Renal cortex interstitium (tissue), 11 donors: ENCODE measurements at regions not wholly inside any gene's neighbourhood (a gene's known extent, or its start where the extent isn't known, plus 50 kb on each side); places are given as distances from the start of the nearest gene placed in this dataset.
A peak's percentile ranks its signal among the peaks of the same experiment; 100 is the strongest.

Experiments
- DNase-seq, 11 donors: peaks; one replicate each; pipeline ENCODE4 v3.0.0-alpha.2; 2013; ENCODE audit warnings: low read depth in 9 of 11, low spot score in 4 of 11; ENCODE audit errors: extremely low read depth in 1 of 11

DNA sequence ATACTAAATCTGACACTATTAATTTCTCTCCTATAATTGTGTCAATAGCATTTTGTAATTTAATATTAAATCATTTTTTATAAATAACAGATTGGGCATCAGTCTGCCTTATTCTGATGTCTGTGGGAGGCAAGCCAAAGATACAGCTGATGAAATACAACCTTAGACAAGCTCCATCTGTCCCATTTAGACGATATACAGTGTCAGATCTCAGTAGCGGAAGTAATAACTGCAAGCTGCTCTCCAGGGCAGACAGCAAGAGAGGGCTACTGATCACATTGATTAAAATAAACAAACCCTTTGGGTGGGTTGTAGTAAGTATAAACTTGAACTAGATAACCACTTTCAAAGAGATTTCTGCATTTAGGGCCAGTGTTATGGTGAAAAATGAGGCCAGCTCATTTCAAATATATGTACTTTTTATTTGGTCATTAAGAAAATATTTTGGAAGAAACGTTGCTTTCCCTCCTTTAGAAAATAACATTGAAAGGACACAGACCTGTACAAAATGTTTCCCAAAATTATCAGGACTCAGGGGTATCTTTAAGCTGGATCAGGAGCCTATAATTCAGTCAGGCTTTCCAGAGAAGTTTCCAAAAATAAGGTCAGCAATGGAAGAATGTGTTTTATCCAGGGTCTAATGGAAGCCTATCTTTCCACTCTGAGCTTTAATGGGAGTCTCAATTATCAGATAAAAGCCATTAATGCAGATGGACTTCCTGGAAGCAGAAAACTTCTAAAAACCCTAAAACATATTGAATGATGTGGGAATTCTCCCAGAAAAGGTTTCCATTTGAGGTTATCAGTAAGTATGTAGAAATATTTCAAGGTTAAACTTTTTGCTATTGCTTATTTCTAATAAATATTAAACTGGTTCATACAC is 1028.8 kb upstream of the IGFBP7 start:
- peak in 5 of 11 donors; percentile 5 to 15 (median 10) for DNase-seq

DNA sequence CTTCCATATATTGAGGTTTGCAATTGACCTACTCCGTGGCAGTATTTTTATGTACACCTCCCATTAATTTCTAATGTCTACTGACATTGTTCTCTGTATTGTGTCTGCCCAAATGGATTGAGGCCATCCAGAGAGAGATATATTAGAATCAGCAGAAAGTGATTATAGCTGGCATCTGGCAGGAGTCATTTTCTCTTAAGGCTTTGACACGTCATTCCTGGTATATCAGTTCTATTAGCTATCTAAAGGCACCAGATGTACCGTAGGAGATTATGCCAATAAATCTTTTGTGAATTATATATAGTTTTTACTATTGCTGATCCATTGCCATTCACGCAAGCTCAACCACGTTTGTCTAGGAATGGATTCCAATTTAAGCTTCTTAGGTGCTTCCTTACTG is 1026.4 kb upstream of the IGFBP7 start:
- no peak for DNase-seq

DNA sequence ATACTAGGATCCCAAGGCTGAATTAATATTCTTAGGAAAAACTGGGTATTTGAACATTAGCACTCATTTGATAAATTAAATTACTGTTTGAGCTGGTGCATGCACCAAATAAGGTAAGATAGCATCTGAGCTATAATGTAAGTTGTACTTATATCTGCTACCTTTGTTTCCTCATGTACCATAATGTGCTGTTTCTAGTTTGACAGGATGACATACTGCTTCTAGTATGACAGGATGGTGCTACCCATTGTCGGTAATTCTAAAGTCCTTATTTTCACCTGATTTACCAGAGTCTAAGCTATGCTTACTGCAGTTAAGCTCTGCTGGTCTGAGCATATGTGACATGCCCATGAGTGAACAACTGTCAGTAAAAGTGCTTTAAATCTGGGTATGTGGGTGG is 1017.5 kb upstream of the IGFBP7 start:
- DNase-seq, result no peak

DNA sequence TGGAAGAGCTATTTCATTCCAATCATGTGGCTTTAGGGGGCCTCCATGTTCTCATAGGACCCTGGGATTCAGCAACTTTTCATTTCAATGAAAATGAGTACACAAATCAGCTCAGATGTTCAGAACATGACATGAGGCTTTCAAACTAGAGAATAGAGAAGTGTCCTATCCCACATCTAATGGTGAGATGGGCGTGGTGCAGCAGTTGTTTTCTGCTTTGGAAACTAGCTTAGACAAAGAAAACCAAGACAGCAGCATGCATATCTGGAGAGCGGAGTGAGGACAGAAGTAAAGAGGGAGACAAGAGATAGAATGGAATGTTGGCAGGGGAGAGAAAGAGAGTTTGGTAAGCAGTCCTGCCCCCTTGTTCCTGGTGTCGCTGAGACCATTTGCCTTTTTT is 1009.1 kb upstream of the IGFBP7 start:
- DNase-seq, result no peak

DNA sequence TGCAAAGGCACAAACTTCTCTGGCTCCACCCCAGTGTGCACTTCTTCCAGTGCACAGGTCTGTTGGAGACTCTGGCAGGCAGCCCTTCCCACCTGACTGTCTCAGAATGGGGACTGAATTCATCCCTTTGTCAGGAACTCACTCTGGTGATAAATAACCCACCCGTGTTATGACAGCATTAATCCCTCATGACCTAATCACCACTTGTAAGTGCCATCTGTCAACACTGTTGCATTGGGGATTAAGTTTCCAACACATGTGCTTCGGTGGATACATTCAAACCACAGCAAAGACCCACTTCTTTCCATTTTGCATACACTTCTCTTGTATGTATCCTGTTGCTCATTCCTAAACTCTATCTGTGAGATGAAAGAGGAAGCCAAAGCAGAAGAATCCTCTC is 1002.9 kb upstream of the IGFBP7 start:
- DNase-seq, result no peak

DNA sequence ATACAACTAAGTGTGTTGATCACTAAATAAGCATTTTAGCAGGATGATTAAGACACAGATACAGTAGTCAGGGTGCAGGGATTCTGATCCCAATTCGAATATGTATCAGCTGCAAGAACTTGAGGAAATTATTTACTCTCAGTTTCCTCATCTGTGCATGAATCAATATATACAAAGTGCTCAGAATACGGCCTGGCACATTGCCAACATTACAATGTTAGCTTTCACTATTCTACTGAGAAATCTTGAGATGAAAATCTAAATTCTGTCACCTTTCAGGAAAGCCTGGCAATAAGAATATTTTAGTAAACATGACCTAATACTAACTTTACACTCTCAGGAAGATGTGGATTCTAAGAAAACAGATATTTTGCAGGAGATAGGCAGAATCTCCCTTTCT is 1001.6 kb upstream of the IGFBP7 start:
- DNase-seq, result no peak

DNA sequence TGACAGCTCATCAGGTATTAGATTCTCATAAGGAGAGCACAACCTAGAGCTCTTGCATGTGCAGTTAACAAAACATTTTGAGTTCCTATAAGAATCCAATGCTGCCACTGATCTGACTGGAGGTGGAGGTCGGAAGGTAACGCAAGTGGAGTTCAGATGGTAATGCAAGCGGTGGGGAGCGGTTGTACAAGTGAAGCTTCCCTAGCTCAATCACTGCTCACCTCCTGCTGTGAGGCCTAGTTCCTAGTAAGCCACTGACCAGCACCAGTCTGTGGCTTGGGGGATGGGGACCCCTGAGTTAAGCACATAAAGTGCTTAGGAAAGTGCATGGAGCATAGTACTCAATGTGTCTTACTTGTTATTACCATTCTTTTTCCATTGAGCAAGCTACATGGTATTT is 983.2 kb upstream of the IGFBP7 start:
- DNase-seq, result no peak

DNA sequence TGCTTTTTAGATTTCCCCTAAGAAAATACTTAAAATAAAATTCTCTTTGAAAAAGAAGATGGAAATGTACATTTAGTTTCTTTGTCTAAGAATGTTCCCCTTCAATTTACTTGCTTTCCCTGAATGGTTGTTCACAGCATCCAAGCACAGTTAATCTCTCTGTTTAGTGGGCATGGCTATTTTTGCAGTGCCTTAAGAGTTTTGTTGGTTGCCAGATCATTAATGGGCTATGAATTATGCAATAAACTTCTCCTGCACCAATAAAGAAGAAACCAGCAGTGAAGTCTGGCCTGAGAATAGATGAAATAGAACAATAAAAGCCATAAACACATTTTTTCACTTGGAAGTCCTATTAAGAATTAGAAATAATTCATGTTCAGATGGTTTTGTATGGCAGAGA is 980.4 kb upstream of the IGFBP7 start:
- no peak for DNase-seq

DNA sequence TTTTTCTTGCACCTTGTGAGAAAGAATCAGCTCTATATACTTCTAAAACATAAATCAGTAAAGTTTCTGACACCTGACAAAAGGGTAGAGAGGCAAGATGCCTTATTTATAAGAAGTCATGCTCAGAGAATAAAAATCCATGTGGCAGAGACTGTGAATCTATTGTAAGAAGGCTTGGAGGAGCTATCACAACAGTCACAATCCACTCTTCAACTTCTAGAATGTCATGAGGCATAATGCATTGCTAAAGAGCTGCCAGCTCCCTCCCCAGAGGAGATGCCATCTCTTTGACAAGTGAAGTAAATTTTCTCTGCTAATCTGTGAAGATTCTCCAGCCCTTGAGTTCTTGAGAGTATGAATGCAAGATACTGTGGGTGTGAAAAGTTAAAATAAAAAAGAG is 971.2 kb upstream of the IGFBP7 start:
- DNase-seq, result no peak

DNA sequence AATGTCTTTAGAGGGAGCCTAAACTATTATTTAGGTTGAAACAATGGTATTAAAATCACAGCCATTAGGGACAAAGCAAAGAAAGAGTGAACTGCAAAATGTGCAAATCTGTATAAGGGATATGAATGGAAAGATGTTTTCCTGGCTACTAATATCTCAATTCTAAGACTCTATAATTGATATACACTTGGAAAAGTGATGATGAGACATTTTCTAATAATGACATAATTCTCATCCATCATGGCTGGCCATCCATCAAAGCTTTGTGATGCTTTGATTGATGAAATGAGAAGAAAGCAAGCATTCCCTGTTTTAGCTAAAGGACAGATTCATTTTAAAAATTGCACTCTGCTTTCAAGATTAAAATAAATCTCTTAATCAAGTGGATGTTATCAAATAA is 965.5 kb upstream of the IGFBP7 start:
- no peak for DNase-seq

DNA sequence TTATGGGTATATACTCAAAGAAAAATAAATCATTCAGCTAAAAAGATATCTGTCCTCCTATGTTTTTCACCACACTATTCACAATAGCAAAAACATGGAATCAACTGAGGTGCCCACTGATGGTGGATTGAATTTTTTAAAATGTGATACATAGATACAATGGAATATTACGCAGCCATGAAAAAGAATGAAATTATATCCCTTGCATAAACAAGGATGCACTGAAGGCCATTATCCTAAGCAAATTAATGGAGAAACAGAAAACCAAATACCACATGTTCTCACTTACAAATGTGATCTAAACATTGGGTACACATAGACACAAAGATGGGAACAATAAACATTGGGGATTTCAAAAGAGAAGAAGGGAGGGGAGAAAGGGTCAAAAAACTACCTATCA is 964.2 kb upstream of the IGFBP7 start:
- no peak for DNase-seq

DNA sequence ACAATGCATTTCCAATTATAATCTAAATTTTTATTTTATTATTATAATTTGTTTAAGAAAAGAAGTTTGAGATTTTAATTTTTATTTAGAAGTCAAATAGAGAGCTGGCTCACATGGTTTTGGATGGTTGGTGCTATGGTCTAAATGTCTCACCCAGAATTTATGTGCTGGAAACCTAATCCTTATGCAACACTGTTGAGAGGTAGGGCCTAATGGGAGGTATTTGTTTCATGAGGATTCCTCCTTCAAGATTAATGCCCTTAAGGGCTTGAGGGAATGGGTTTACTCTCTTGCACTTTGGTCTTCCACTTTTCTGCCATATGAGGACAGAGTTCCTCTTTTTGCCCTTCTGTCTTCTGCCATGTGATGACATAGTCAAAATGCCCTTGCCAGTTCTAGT is 960.5 kb upstream of the IGFBP7 start:
- DNase-seq, result peak in 9 of 11 donors; percentile 1 to 59 (median 24)

DNA sequence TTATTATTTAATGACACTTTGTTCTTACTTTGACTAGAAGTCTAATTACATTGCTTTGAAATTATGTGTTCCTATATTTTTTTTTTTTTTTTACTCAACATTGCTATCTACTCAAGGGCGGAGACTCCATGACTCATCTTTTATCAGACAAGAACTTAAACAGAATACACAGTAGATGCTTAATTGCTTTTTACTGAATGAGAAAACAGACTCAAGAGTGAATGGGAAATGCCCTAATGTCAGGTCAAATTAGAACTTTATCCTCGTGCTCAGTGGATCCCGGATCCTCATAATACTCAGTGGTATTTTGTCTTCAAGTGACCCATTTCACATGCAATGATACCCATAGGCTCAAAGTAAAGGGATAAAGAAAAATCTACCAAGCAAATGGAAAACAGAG is 954.5 kb upstream of the IGFBP7 start:
- DNase-seq, result no peak

DNA sequence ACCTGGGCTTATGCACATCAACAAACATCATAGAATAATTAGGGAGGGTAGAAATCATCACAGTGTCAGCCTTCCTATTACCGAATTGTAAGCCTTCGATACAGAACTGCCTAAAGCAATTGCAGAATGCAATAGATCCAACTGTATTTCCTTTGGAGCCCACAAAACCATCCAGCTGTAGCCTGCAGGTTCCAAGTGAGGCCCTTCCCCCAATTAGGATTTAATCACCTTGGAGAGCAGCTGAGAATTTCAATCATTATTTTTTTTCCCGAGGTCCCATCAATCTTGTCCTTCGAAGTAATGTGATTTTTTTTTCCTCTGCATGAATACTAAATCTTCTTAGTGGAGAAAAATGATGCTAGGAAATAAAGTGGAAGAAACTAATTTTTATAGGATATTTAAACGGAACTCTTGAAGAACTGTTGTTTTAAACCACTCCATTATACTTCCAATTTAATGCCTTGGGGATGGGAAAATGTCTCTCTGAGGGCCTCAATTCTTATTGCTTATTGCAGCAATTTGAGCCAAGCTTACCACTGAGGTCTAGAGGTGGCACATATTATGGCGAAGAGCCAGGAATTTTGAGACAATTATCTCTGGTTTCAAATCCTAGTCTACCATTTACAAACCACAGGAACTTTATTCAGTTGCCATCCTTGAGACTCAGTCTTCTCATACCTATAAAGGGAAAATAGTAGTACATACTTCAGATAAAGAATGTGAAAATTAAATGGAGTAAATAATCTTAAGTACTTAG is 953.4 kb upstream of the IGFBP7 start:
- DNase-seq, result no peak

DNA sequence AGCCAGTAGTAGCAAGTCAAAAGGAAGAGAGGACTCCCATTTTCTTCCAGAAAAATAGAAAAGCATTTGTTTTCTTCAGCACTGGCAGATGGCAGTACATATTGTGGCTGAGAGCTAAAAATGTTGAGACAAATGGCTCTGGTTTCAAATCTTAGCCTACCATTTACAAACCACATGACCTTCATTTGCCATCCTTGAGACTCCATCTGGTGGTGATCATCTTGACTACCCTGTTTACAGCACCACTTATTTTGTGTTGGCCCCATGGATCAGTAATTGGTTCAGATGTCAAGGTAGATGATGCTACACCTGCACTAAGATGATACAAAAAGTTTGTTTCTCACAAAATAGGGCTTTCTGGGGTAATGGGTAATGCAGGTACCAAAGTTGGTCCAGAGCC is 951.8 kb upstream of the IGFBP7 start:
- no peak for DNase-seq

DNA sequence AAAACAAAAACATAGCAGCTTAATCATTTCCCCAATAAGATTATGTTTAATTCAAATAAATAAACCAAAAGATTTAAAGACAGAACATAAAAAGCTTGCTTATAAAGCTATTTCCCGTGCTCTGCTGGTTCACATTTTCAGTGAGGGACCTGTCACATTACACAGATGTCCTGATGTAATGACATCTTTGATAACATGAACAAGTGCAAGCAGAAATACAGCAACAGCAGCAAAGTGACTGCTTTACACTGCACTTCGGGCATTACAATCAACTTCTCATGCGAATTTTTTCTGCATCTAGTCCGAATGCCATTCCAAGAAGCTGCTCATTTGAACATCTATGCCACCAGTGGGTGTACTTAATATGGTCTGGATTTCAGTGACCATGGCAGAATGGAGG is 940.3 kb upstream of the IGFBP7 start:
- no peak for DNase-seq

DNA sequence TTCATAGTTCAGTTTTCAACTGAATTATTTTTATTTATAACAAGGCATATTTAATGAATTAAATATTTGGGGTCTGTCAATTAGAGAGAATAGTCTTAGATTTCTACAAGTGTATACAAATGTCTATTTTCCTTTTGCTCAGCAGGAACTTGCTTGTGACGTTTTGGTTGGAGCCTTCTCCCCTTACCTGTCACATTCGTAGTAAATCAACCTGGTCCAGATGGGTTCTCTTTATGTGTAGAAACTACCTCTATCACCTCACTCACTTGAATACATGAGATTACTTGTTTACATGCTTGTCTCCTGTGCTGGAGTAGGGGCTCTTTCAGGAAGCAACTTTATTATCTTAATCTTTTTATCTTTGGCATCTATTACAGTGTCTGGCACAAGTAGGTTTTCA is 938.3 kb upstream of the IGFBP7 start:
- peak in 5 of 11 donors; percentile 2 to 27 (median 6) for DNase-seq

DNA sequence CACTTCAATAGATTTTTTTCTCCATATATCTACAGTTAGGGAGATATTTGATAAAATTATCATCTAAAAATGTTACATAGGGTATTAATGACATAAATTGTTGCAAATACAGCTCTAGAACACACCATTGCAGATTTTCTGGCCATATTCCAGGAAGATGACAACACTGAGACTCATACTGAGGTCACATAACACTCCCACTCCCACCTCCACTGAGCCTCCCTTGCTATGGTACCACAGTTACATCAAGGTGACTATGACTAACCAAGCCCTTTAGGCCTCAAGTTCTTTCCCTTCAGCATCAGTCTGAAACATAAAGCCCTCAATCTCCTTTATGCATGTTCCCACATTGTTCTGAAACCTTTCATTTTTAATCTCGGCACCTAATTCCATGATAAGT is 932.0 kb upstream of the IGFBP7 start:
- no peak for DNase-seq

DNA sequence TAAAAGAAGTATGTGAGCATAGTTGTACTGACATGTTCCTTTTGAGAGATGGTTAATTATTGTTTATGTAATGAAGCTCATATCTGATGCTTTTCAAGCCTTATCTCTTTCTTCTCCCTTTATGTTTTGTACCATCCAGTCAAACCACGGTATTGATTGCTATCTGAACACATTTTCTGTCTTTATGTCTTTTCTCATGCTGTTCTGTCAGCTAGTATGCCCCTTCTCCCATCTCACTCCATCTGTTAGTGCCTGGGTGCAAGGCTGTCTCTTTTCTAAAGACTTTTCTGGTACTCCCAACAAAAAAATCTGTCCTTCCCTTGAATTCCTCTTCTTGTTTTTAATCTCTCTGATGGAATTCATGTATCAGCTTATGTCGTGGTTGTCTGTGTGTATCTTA is 883.8 kb upstream of the IGFBP7 start:
- DNase-seq, result no peak

DNA sequence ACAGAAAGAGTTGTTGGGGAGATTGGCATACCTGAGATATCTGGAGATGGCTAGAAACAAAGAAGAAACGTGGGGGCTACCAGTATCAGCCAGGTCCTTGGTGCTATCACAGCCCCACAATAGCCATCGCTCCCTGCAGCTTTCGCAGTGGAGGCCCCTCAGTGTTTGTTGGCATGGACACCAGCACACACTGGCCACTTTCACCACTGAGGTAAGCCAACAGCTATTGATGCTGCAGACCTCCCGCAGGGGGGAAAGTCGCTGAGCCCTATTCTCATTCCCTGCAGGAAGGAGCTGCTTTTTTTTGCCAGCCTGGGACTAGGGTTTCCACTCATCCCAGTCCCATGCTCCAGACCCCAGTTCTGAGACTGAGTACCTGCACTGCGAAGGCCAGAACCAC is 879.2 kb upstream of the IGFBP7 start:
- no peak for DNase-seq

DNA sequence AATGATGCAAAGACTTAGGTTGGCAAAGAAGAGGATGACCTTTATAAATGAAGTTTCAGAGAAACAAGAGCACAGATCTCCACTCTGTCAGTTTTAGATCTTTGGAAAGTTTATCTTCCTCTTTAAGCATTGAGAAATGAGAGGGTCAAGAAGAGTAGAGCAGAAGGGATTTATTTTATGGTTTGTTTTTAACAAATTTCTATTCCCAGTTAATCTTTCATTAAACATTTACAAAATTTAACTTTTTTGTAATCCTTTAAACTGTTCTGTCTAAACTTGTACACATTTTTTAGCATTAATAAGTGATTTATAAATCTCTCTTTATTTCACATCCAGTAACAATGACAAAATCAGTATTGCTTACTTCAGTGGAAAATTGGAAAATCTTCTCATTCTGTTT is 875.0 kb upstream of the IGFBP7 start:
- DNase-seq, result peak in 1 of 11 donors; percentile 11
